Uterus (tissue), 2 donors: ENCODE measurements at regions not wholly inside any gene's neighbourhood (a gene's known extent, or its start where the extent isn't known, plus 50 kb on each side); places are given as distances from the start of the nearest gene placed in this dataset.

Experiments
- POLR2A ChIP-seq, 2 donors: fragments of 450-650 bp; IDR thresholded peaks; one replicate each; pipeline ENCODE4 v1.6.1; 2016; ENCODE audit warnings: antibody characterized with exemption in 2 of 2, mild to moderate bottlenecking in 1 of 2, moderate library complexity in 1 of 2
- TF ChIP-seq, protein P1 (sequence below), 4 experiments: fragments of 200-600 bp in 2 of 4; fragments of 450-650 bp in 2 of 4; sonication (generic) in 2 of 4; IDR thresholded peaks; one replicate each; pipeline ENCODE4 v1.5.1; 2016 to 2019; ENCODE audit warnings: antibody characterized with exemption in 4 of 4, mild to moderate bottlenecking in 2 of 4, moderate library complexity in 1 of 4

DNA sequence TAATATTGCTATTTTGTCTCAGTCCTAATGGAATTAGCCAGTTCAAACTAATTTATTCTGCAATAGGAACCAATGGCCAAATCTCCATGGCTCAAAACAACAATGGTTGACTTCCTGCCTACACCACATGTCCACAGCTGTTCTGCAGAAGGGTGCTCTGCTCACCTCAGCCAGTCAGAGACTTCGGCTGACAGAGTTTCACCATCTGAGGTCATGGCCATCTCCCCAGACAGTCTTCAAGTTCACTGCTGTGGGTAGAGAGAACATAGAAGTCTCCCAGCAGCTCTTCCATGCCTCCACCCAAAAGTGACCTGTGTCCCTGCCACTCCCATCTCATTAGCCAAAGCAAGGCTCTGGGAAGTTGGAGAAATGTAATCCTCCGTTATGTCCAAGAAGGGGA lies 65.1 kb upstream of the FOXC1 start:
- TF ChIP-seq, protein P1, sequence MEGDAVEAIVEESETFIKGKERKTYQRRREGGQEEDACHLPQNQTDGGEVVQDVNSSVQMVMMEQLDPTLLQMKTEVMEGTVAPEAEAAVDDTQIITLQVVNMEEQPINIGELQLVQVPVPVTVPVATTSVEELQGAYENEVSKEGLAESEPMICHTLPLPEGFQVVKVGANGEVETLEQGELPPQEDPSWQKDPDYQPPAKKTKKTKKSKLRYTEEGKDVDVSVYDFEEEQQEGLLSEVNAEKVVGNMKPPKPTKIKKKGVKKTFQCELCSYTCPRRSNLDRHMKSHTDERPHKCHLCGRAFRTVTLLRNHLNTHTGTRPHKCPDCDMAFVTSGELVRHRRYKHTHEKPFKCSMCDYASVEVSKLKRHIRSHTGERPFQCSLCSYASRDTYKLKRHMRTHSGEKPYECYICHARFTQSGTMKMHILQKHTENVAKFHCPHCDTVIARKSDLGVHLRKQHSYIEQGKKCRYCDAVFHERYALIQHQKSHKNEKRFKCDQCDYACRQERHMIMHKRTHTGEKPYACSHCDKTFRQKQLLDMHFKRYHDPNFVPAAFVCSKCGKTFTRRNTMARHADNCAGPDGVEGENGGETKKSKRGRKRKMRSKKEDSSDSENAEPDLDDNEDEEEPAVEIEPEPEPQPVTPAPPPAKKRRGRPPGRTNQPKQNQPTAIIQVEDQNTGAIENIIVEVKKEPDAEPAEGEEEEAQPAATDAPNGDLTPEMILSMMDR (IDR thresholded peaks at IDR 0.05), result no peak
- no peak for TF ChIP-seq POLR2A (IDR thresholded peaks at IDR 0.05)
